A673 (cell line): ENCODE measurements at regions not wholly inside any gene's neighbourhood (a gene's known extent, or its start where the extent isn't known, plus 50 kb on each side); places are given as distances from the start of the nearest gene placed in this dataset.

Experiments used
- CTCF ChIP-seq: fragments of 300-800, 200-600 bp; sonication (generic); conservative IDR thresholded peaks from 2 replicates; pipeline ENCODE4 v1.5.1; 2017; ENCODE audit warnings: low read depth, mild to moderate bottlenecking, antibody characterized with exemption, low read length, moderate library complexity, mixed read lengths
- EZH2 ChIP-seq: fragments of 200-600 bp; sonication (generic); IDR thresholded peaks from 2 replicates; pipeline ENCODE4 v1.6.1; 2017; ENCODE audit warnings: borderline replicate concordance, low read depth, mild to moderate bottlenecking, mixed read lengths, antibody characterized with exemption, low read length; ENCODE audit not compliant: poor library complexity, severe bottlenecking

GRCh38 chr2:163934131-163934530 lies 198.3 kb upstream of the FIGN start:
- TF ChIP-seq CTCF (no peak), EZH2 (no peak)
